NCI-H226 (cell line): ENCODE measurements at regions not wholly inside any gene's neighbourhood (a gene's known extent, or its start where the extent isn't known, plus 50 kb on each side); places are given as distances from the start of the nearest gene placed in this dataset.
A peak's percentile ranks its signal among the peaks of the same experiment; 100 is the strongest.

Experiments used
- DNase-seq: peaks from one replicate; pipeline ENCODE4 v3.0.0-alpha.2; 2015

DNA sequence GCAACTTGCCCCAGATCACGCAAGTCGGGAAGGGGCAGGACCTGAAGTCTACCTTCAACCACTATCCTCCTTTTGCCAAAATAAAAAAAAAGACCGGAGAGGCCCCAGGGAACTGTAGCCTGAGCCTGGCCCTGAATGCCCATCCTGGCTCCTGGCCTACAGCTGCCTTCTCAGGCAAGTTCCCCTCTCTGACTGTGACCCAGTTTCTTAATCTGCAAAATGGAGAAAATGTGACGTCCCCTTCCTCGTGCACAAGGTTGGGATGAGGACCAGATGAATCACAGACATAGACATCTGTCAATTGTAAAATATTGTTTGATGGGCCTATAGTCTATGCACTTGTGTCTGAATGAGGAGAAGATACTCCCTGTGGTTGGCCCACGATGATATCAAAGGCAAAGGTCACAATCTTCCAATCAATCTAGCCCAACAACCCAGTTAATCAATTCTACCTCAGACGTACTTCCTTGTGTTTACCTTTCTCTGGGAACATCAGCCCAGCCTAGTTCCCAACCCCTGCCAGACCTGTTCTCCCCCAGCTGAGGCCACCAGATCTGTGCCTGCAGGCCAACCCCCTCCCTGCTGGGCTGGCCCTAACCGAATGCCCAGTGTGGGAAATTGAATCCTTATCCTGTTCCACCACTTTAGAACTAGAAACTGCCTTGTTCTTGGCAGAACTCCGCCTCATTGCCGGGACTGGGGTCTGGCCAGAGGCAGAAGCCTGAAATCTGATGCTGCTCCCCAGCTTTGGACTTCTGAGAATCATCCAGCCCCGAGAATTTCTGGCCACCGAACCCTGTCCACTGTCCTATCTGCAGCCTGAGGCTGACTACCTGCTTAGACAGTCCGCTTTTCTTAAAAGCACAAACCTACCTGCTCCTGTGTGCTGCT lies 101.8 kb upstream of the LIPC start:
- DNase-seq, result no peak

DNA sequence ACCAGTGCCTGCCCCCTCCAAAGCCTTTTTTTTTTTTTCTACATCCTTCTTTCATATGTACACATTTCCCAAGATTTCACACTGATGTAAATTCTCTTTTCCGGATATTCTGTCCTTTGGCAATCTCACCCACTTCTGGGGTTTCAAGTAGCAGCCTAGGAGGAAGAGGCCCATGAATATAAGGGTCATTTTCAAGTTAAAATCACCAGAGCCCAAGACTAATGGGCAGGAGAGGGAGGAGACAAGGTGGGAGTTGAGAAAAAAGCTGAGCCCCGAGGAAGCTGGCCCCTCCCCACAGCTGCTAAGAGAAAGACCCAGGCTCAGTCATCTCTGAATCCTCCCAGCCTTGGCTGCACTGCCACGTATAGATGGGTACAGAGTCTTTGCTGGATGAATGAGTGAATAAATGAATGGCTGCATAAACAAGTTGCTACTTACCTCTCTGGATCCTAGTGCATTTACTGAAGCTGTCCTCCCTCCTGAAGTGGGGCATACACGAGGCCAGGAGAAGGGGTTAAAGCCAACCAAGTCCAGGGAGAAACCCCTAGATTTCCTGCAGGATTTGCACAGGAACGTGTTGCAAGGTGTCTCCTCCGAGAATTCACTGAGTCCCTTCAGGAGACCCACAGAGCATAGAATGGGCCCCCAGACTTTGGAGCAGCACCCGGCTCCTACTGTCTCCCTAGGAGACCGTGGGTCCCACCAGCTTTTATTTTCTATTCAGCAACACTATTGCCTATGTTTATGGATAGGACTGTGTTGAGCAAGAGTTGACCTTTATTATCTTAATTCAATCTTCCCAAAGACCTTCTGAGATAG lies 100.8 kb upstream of the LIPC start:
- DNase-seq, result no peak

DNA sequence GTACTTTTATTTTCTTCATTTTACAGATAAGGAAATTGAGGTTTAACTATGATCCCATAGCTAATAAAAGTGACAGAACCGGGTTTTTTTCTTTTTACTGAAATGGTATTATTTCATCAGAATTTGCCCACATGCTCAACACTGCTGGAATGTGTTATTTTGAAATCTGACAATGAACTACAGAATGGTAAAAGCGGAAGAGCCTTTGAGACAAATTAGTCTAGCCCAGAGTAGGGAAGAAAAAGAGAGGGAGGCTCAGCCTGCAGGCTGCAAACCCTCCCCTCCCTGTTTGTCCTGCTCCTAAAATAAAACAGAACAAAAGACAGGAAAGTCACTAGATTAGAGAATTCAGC lies 100.3 kb upstream of the LIPC start:
- no peak for DNase-seq

DNA sequence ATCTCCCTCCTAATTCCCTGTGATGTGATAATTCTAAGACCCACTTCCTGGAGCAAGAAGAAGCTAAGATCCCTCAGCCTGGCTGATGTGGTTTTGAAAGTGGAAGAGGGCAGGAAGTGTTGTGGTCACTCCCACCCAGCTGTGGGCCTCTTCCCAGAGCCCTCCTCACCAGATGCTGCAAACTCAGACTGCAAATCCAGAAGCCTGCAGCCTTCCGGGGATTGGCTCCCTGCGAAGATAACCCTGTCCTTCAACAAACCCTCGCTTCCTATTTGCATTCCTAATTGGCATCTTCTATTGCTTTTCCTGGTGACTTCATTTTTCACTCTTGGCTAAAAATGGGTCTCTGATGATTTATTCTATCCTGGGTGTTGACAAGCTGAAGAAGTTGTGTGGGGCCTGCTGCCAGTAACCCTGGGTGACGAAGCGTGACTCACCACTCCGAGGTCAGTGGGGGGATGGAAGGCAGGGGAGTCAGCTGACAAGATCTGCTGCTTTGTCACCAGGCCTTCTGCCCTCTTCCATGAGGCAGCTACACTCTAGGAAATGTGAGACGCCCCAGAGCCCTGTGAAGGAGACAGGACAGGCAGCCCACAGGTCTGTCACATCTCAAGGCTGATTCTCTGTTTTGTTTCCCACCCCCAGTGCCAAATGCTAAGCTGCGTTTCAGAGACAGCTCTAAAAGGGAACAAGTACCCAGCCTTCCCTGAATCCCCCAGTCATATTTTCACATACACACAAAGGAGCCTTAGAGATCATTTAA lies 99.7 kb upstream of the LIPC start:
- DNase-seq, result peak; percentile 100

DNA sequence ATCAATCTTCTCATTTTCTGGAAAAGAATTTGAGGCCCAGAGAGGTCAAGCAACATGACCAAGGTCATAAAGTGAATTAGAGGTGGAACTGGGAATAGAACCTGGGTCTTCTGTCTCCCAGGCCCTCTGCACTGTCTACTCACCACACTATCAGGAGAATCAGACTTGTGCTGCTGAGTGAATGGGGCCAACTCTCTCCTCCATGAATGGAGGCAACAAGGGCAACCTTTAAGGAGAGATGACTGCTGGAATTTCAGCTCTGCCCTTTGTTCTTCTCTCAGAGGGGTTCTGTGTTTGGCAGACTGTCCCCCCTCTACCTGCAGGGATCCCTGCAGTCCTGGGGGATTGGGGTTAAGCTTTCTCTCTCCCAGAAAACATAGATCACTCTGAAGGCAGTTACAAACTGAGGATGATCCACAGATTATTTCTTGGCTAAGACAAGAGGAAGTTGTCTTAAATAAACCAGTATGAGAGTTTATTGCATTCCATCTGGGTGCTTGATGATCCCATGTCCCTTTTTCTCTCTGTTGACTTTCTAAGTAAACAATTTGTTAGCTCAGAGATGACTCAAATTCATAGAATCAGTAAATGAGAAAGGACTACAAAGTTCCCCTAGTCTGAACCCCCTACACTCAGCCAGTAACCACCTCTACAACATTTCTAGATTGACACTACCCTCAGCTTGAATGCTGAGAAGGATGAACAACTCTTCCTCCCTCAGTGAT lies 99.0 kb upstream of the LIPC start:
- peak; percentile 22 for DNase-seq

DNA sequence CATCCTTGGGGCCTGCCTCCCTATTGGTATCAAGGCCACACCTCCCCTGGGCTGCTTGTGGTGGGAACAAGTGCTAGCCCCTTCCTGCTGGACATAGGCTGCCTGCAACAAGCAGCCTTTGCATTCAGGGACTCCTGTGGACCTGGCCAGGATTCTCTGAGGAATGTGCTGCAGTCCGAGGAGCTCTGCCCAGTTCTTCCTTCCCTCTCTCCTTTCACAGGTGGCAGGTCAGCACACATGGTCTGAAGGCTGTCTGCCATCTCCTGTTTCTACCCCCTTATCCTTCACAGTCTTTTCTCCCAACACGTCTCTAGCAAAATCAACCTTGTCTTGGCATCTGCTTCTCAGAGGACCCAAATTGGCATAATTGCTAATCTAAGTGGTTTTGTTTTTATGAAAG lies 97.0 kb upstream of the LIPC start:
- no peak for DNase-seq

DNA sequence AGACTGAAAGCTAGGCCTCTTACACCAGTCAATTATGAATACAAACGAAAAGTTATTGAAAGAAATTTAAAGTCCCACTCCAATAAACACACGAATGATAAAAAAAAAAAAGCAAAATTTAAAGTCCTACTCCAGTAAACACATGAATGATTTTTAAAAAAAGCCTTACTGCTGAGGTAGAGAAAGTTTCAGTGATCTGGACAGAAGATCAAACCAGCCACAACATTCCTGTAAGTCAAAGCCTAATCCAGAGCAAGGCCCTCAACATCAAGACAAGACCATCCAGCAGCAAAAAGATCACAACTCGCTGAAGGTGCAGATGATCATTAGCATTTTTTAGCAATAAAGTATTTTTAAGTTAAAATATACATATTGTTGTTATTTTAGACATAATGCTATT lies 95.6 kb upstream of the LIPC start:
- DNase-seq, result no peak

DNA sequence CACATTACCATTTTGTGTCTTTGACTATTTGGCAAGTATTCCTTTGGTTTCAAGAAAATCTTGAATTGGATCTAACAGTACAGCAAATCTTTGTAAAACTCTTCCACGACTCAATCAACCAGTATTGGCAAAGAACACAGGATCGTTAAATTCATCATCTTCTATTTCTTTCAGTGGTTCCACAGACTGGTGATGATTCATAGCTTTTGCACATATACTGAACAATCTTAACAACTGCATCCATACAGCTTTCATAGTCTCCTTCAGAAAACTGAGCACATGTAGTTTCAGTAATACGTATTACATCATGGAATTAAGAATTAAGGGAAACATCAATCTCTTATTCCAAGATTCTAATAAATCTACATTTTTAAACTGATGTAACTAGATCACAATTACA lies 91.6 kb upstream of the LIPC start:
- no peak for DNase-seq

DNA sequence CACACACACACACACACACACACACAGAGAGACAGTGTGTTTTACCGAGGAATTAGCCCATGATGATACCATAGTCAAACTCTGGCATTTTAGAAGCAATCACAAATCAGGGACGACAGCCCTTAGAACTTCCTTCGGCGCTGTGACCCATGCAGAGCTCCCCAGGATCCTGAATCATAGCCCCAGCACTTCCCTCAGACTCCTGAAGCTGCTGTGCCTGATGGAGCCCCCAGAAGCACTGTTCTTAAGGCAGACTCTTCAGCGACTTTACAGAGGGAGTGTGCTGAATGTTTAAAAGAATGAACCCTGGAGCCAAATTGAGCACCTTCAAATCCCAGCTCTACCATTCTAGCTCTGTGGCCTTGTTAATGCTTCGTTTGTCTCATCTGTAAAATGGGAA lies 89.3 kb upstream of the LIPC start:
- no peak for DNase-seq

DNA sequence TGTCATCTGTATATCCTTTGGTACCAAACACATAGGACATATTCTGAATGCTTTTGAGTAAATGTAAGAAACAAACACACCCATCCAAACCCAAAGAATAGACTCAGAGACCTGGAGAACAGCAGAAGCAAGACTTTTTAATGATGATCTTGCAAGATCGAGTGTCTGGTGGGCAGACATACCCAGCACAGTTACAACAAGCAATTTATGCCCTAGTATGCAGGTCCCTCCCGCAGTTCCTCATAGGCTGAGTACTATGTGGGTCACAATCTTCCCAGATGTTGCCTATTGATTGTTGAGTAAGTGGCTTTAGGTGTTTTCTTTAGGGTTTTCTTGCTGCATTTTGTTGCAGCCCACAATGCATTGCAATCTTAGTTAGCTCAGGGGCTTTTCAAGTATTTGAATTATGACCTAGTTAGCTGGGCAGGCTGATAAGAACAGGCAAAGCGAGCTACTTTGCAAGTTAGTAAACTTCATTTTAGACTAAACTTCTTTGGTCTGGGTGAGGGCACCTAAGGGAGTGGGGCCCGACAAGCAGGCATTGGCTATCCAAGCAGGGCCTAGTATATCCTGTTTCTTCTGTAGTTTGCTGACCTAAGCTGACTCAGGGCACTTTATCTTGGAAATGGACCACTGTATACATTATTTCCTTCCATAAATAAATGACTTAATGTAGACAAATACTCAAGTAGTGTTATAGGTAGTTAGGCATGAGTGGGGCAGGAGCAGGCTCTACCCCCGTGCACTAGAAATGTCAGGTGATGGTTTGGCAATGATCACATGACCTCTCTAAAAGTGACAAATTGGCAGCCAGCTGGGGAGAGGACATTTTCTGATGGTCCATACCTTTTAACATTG lies 87.3 kb upstream of the LIPC start:
- no peak for DNase-seq

DNA sequence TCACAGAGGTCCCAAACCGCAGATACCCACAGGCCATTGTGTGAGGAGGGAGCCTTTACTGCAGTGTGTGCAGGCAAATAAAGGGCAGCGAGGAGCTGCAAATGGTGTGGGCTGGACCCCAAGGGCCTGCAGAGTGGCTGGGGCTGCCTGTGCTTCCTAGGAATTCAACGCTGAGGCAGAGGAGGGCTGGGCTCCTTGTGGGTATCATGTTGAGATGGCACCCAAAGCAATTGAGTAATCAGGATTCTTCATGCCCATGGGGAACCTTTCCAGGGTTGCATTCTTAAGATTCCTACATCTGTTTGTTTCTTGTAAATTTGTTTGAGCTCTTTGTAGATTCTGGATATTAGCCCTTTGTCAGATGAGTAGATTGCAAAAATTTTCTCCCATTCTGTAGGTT lies 85.4 kb upstream of the LIPC start:
- peak; percentile 94 for DNase-seq

DNA sequence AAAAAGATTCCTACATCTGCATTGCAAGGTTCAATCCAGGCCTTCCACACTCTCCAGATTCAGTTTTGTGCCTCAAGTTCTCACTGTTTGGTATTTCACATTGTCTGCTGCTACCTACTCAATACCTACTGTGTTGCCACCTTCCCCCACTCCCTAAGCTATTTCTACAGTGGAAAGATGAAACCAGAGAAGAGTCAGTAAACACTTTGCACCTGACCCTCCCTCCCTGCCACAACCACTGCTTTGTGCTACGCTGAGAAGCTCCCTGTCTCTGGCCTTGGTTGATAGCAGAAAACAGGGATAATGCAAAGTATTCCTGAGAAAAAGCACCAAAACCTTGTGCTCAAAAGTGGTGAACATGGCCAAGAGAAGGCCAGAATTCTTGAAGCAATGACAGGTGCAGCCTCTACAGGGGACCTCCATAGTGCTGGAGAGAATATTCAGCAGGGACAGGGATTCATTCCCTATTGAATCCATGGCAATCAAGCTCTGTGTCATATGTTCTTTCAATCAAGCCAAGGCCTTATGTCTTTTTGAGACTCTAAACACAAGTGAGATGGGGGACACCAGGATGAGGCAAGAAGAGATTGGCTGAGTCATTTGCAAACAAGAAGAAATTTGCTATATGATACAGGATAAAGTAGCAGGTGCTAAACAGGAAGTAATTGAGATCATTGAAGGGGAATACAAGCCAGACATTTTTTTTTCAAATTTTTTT lies 83.5 kb upstream of the LIPC start:
- DNase-seq, result no peak

DNA sequence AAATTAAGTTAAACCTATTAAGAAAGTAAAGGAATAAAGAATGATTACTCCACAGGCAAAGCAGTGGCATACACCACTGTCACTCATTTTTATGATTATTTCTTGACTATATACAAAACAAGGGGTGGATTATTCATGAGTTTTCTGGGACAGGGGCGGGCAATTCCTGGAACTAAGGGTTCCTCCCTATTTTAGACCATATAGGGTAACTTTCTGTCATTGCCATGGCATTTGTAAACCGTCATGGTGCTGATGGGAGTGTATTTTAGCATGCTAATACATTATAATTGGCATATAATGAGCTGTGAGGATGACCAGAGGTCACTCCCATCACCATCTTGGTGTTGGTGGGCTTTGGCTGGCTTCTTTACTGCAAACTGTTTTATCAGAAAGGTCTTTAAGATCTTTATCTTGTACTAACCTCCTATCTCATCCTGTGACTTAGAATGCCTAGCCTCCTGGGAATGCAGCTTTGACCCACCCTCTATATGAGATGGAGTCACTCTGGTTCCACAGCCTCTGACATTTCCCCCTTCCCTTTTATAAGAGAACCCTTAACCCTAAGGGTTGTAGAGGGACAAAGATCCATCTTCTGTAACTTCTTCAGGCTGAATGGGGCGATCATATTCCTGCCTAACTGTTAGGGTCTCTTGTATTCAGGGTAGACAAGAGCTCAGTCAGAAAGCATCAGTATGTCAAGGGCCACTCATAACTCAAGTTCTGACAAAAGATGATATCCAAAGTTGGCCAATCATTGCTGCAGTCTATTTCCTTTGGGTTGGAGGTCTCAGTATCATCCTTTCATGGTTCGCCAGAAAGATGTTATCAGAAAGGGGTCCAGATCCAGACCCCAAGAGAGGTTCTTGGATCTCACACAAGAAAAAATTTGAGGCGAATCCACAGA lies 79.5 kb upstream of the LIPC start:
- DNase-seq, result no peak

DNA sequence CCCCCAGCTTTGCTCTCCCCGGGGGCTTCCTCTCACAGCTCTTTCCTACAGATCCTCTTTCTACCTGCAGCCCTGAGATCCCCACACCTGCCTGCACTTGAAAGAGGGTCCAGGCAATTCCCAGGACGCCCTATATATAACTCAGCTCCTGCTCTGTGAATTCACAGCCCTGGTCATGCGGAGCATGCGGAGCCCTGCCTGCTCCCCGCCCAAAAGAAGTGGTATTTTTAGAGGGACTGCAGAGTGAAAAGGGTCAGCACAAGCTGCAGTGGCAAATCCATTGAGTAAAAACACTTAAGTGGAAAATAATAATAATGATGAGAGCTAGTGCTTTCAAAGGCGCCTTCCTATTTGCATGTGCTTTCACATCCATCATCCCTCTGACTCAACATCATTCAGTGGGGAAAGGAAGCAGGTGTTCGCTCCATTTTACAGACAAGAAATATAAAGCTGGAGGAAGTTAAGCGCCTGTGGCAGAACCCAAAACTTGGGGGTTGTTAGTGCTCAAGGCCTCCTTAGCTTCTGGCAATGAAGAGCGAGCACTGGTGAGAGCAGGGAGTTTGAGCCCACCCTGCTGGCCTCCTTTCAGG lies 76.3 kb upstream of the LIPC start:
- no peak for DNase-seq

DNA sequence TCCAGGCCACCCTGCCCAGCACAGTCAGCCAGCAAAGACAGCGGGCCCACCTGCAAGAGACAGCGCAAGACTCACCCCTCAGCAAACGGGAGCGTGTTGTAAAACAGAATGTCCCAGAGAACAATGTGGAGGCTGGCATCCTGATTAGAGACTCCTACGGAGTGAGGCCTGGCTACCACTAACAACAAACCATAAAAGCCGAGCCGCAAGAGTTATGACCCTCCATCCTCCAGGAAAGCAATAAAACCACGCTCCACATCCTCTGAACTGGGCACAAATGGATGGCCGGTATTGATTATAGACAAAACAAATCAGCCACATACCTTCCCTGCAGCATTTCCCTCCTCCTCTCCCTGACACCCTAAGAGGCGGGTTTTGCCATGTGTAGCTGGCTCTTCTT lies 75.8 kb upstream of the LIPC start:
- DNase-seq, result no peak

DNA sequence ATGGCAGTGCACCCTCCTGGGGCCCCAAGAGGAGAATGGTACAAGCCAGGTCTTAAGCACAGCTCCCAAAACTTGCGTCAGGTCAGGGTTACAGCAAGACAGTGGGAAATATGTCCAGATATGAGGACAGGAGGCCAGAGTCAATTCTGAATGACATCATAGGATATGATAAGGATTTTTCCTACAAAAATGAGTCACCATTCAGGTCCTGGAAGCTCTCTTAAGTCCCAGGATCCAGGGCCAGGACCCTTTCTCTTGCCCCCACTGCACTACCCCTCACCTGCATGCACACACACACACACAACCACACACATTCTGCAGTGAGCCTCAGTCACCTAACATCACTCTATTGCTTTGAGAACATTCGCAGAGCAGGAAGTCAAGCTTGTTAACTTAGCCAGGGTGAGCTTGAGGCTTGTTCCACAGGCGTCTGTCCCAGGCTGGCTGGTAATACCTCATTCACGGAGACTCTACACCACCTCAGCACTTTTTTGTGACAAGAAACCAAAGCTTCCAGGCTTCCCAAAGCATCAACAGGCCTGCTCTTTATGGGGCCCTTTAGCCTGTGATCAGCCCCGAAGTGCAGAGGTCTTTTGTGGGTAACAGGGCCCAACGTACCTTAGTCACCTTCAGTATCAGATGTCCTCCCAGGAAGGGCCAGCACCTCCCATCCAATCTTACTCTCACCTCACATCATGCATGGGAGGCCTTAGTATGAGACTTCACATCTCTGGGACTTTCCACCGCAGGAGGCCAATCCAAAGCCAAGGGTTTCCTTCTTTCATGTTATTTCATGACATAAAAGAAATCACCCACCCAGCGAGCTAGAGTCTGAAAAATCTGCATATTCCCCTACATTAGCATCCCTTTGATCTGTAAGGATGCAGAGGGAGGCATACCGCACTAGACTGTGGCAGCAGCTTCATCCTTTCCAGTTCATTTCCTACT lies 74.0 kb upstream of the LIPC start:
- DNase-seq, result peak; percentile 58

DNA sequence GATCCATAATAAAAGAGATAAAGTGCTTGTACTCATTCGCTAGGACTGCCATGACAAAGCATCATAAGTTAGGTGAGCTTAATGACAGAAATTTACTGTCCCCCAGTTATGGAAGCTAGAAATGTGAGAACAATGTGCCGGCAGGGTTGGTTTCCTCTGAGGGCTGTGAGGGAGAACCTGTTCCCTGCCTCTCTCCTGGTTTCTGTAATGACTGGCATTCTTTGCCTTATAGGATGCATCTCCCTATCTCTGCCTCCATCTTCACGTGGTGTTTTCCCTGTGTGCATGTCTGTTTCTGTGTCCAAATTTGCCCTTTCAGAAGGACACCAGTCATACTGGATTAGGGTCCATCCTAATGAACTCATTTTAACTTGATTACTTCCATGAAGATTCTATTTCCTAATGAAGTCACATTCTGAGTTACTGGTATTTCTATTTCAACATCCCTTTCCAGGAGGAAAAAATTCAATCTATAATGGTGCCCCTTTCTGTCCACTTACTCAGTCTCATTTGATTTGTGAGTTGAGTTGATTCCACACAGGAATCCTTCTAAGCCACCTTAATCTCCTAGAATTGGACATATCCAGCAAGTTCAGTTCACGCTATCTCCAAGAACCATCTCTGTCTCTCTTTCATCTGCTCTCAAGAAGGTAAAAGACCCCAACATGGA lies 71.2 kb upstream of the LIPC start:
- no peak for DNase-seq

DNA sequence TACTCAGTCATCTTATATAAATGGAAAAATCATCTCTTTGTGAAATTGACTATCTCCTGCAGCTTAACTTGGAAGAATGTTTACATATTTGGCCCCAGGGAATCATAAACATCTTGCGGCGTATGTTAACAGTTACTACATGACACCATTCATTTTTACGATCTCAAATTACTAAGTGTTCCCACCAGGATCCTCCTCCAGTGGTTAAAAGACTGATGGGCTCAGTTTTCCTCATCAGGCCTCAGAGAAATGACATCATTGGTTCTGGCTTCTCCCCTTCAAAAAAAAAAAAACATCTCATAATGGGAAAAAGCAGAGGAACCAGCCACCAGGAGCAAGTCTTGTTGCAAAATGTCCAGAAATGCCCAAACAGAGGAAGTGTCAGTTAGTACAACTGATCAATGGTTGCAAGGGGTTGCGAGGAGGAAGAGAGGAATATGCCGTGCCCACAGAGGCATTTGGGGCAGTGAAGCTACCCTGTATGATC lies 70.5 kb upstream of the LIPC start:
- DNase-seq, result peak; percentile 50
